Smooth muscle cell (in vitro differentiated cells): ENCODE measurements at regions not wholly inside any gene's neighbourhood (a gene's known extent, or its start where the extent isn't known, plus 50 kb on each side); places are given as distances from the start of the nearest gene placed in this dataset.
"Not testable (repeated sequence)": the region's sequence is repeated elsewhere in the genome, so short reads cannot be mapped to it uniquely, and the experiment has no call there.

Experiments used
- DNase-seq: peaks from one replicate; lab custom pipeline; 2025; ENCODE audit not compliant: unreplicated experiment; lab: John Stamatoyannopoulos, UW
- H2AFZ ChIP-seq: fragments of 200-600 bp; sonication (generic); 2 replicates; pipeline ENCODE4 v1.6.0; 2016; ENCODE audit warnings: antibody characterized with exemption, low read depth, mild to moderate bottlenecking
- H3F3A ChIP-seq: fragments of 200-600 bp; sonication (generic); 2 replicates; pipeline ENCODE4 v1.6.0; 2017; ENCODE audit warnings: antibody characterized with exemption, low read depth
- H3K27ac ChIP-seq: fragments of 200-600 bp; sonication (generic); 2 replicates; pipeline ENCODE4 v1.5.1; 2016; ENCODE audit warnings: low read depth, mild to moderate bottlenecking
- H3K27me3 ChIP-seq: fragments of 200-600 bp; sonication (generic); 2 replicates; pipeline ENCODE4 v1.6.1; 2016; ENCODE audit warnings: low read depth, mild to moderate bottlenecking
- H3K36me3 ChIP-seq: fragments of 200-600 bp; sonication (generic); 2 replicates; pipeline ENCODE4 v1.5.1; 2016; ENCODE audit warnings: low read depth
- H3K4me1 ChIP-seq: fragments of 200-600 bp; sonication (generic); 2 replicates; pipeline ENCODE4 v1.5.1; 2016; ENCODE audit warnings: low read depth
- H3K4me2 ChIP-seq: fragments of 200-600 bp; sonication (generic); 2 replicates; pipeline ENCODE4 v1.6.0; 2016; ENCODE audit warnings: mild to moderate bottlenecking
- H3K4me3 ChIP-seq: fragments of 200-600 bp; sonication (generic); 2 replicates; pipeline ENCODE4 v1.5.1; 2016; ENCODE audit warnings: mild to moderate bottlenecking
- H3K79me2 ChIP-seq: fragments of 200-600 bp; sonication (generic); 2 replicates; pipeline ENCODE4 v1.6.0; 2016; ENCODE audit warnings: low read depth, mild to moderate bottlenecking
- H3K9ac ChIP-seq: fragments of 200-600 bp; sonication (generic); 2 replicates; pipeline ENCODE4 v1.6.0; 2016; ENCODE audit warnings: low read depth
- H3K9me3 ChIP-seq: fragments of 200-600 bp; sonication (generic); replicated peaks from 2 replicates; pipeline ENCODE4 v1.5.1; 2016; ENCODE audit warnings: low read depth
- H4K20me1 ChIP-seq: fragments of 200-600 bp; sonication (generic); 2 replicates; pipeline ENCODE4 v1.6.0; 2016; ENCODE audit warnings: low read depth
- CTCF ChIP-seq: fragments of 200-600 bp; sonication (generic); IDR thresholded peaks from 2 replicates; pipeline ENCODE4 v1.5.1; 2017; ENCODE audit warnings: borderline replicate concordance, mild to moderate bottlenecking, antibody characterized with exemption; ENCODE audit not compliant: insufficient read depth, poor library complexity, severe bottlenecking
- WGBS: methylation state at CpG from one replicate; pipeline ENCODE4 v1.1.7; 2016; ENCODE audit warnings: low lambda C conversion rate; 5-methylcytosine and 5-hydroxymethylcytosine counted together

DNA sequence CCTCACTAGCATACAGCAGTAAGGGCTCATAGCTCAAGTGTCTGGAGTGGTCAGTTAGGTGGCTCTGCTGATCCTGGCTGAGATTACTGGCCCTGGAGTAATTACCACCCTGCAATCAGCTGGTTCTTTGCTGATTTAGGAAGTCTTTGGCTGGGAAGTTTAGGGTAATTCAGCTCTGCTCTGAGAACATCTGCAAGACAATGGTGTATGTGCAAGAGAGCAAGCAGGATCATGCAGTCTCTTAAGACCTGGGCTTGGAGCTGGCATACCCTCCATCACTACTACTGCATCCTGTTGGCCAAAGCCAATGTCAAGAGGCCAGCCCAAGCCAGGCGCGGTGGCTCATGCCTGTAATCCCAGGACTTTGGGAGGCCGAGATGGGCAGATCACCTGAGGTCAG is 159.0 kb downstream of the NDUFA12 start:
- H3K36me3 ChIP-seq, result no peaks in the 10 kb centered on the region
- H3K79me2 ChIP-seq, result peaks cover 56% of the 10 kb centered on the region
- H2AFZ ChIP-seq, result no peak overlapping the region
- 92% methylated on average over 3 of the region's 3 CpGs for WGBS
- H3K4me2 ChIP-seq, result no peak overlapping the region
- H3K4me1 ChIP-seq, result no peaks in the 10 kb centered on the region
- no peak for TF ChIP-seq CTCF
- no peak overlapping the region for H3K9ac ChIP-seq
- DNase-seq, result no peak
- H3K9me3 ChIP-seq, result no peaks in the 10 kb centered on the region
- H3K27me3 ChIP-seq, result no peaks in the 10 kb centered on the region
- no peak overlapping the region for H3K4me3 ChIP-seq
- peaks cover 12% of the 10 kb centered on the region for H3F3A ChIP-seq
- no peak overlapping the region for H3K27ac ChIP-seq
- no peaks in the 10 kb centered on the region for H4K20me1 ChIP-seq

DNA sequence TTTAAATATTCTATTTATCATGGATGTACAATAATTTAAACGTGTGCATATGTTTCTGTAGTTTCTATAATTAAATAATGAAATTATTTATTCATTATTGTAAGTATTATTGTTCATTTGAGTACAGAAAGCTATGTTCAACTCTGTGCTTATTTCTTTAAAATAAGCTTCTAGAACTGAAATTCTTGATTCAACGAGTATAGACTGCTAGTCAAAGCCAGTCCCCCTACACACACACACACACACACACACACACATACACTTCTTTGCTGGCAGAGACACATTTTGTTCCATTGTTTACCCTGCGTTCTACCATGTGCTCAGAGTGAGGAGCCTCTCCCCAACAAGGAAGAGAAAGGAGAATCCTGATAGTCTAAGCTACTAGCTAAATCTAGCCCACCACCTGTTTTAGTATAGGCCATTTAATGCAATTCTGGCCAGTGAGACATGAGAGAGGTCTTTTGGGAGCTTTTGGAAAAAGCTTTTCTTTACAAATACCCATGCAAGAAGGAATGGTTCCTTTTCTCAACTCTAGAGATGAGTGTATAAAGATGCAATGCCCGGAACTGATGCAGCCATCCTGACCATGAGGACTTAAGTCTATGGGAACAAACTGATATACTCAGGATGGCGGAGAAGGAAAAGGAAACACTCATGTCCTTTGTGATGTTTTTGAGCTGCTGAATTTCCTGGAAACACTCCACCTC is 161.4 kb downstream of the NDUFA12 start:
- Histone ChIP-seq H3K9me3 (no peaks in the 10 kb centered on the region), H2AFZ (no peak overlapping the region), H3K79me2 (peaks cover 55% of the 10 kb centered on the region), H3K27me3 (no peaks in the 10 kb centered on the region), H3K27ac (no peak overlapping the region), H3F3A (peaks cover 12% of the 10 kb centered on the region), H3K4me1 (no peaks in the 10 kb centered on the region), H3K4me2 (no peak overlapping the region), H3K9ac (no peak overlapping the region), H3K36me3 (no peaks in the 10 kb centered on the region), H4K20me1 (no peaks in the 10 kb centered on the region), H3K4me3 (no peak overlapping the region)
- 87% methylated on average over 5 of the region's 5 CpGs for WGBS
- TF ChIP-seq CTCF, result no peak
- no peak for DNase-seq

DNA sequence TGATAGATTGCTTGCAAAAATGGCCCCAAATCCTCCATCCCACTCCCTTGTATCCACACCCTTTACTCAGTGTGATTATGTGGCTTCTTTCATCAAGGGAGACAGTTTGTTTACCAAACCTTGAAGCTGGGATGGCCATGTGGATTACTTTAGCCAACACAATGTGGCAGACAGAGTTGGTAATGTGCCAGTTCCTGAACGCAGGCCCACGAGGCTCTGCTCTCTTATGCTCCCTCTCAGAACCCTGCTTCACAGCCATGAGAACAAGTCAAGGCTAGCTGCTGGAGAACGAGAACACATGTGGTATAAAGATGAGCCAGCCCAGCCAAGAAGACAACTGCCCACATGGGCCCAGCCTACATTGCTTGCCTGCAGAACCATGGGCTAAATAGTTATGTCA is 162.3 kb downstream of the NDUFA12 start:
- Histone ChIP-seq H4K20me1 (no peaks in the 10 kb centered on the region), H2AFZ (no peak overlapping the region), H3K9ac (no peak overlapping the region), H3K4me1 (no peaks in the 10 kb centered on the region), H3K27ac (peak overlapping the region; percentile 28), H3K9me3 (no peaks in the 10 kb centered on the region), H3K79me2 (peaks cover 52% of the 10 kb centered on the region), H3F3A (peaks cover 12% of the 10 kb centered on the region), H3K36me3 (no peaks in the 10 kb centered on the region), H3K4me2 (peak overlapping the region; percentile 28), H3K27me3 (no peaks in the 10 kb centered on the region), H3K4me3 (no peak overlapping the region)
- no peak for TF ChIP-seq CTCF
- 26% methylated on average over 3 of the region's 3 CpGs for WGBS
- DNase-seq, result no peak

DNA sequence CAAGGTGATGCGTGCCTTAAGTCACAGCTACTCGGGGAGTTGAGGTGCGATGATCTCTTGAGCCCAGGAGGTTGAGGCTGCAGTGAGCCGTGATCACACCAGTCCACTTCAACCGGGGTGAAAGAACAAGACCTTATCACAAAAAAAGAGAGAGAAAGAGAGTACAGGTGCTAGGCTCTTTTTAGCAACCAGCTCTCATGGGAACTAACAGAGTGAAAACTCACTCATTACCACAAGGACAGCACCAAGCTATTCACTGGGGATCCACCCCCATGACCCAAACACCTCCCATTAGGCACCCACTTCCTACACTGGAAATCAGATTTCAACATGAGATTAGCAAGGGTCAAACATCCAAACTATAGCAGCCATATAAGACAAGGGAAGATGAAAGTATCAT is 164.2 kb downstream of the NDUFA12 start:
- Histone ChIP-seq H3K9me3 (no peaks in the 10 kb centered on the region), H3K4me2 (no peak overlapping the region), H3K9ac (no peak overlapping the region), H4K20me1 (no peaks in the 10 kb centered on the region), H3K4me3 (no peak overlapping the region), H3K36me3 (no peaks in the 10 kb centered on the region), H3K4me1 (no peaks in the 10 kb centered on the region), H3K27me3 (no peaks in the 10 kb centered on the region), H2AFZ (no peak overlapping the region), H3F3A (peaks cover 15% of the 10 kb centered on the region), H3K27ac (no peak overlapping the region), H3K79me2 (peaks cover 43% of the 10 kb centered on the region)
- 94% methylated on average over 5 of the region's 5 CpGs for WGBS
- no peak for DNase-seq
- TF ChIP-seq CTCF, result no peak

GRCh38 chr12:94836952-94837670 is 166.4 kb downstream of the NDUFA12 start:
- WGBS, result 89% methylated on average over 13 of the region's 13 CpGs
- Histone ChIP-seq H3K4me1 (peaks cover 14% of the 10 kb centered on the region), H3K79me2 (peaks cover 28% of the 10 kb centered on the region), H3F3A (peaks cover 27% of the 10 kb centered on the region)
- H3K27ac ChIP-seq, H3K36me3 ChIP-seq, H3K27me3 ChIP-seq, H2AFZ ChIP-seq, DNase-seq, H3K4me2 ChIP-seq, H3K9ac ChIP-seq, H4K20me1 ChIP-seq, H3K9me3 ChIP-seq, H3K4me3 ChIP-seq: not testable (repeated sequence)
